ENCODE measurements at regions not wholly inside any gene's neighbourhood (a gene's known extent, or its start where the extent isn't known, plus 50 kb on each side); places are given as distances from the start of the nearest gene placed in this dataset.

DNA sequence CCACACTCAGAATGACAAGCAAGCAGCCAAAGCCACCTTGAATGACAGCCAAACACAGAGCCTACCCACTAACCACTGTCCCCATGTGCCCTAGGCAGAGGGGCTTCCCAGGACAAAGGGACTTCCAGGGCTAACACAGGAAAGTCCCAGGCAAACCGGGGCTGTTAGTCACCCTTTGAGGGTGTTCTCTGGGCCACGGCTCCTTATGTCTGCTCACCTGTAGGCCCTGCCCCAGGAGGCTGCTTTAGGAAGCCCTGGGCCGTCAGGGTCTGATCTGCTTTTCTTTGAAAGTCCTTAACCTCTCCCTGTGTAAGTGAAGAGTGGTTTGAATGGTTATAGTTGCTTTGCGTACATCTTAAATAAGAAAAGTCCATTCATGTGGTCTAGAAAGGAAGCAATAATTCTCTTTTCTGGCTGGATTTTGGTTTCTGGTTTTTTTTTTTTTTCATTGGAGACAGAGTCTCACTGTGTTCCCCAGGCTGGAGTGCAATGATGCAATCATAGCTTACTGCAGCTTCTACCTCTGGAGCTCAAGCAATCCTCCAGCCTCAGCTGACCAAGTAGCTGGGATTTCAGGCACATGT lies 161.4 kb downstream of the EFNB2 start:
- H3K9me3 Mint-ChIP-seq: peaks cover 0 to 3% (median 0%) of the 10 kb centered on the region in 7 donors
- Histone ChIP-seq H3K36me3 (ENCODE audit: control insufficient read depth, insufficient read depth, low read length) (no peaks in the 10 kb centered on the region), H3K4me1 (ENCODE audit: control insufficient read depth, insufficient read depth, low read length, poor library complexity, severe bottlenecking) (no peaks in the 10 kb centered on the region), H3K4me3 (ENCODE audit: low read depth, low read length) (no peak overlapping the region), H3K27me3 (ENCODE audit: control insufficient read depth, insufficient read depth, low read length) (no peaks in the 10 kb centered on the region), H3K9me3 (ENCODE audit: control insufficient read depth in 2 of 2, low read length in 2 of 2) (no peaks in the 10 kb centered on the region), H3K27ac (ENCODE audit: insufficient read depth, low read length, poor library complexity, severe bottlenecking) (no peak overlapping the region)
- no peaks in the 10 kb centered on the region for H3K27me3 Mint-ChIP-seq
- H3K4me3 Mint-ChIP-seq: no peak overlapping the region
- H3K4me1 Mint-ChIP-seq: no peaks in the 10 kb centered on the region
- DNase-seq: no peak
- ATAC-seq (ENCODE audit: low read depth in 2 of 2): no peak
- no peak overlapping the region for H3K27ac Mint-ChIP-seq
- H3K36me3 Mint-ChIP-seq: no peaks in the 10 kb centered on the region

DNA sequence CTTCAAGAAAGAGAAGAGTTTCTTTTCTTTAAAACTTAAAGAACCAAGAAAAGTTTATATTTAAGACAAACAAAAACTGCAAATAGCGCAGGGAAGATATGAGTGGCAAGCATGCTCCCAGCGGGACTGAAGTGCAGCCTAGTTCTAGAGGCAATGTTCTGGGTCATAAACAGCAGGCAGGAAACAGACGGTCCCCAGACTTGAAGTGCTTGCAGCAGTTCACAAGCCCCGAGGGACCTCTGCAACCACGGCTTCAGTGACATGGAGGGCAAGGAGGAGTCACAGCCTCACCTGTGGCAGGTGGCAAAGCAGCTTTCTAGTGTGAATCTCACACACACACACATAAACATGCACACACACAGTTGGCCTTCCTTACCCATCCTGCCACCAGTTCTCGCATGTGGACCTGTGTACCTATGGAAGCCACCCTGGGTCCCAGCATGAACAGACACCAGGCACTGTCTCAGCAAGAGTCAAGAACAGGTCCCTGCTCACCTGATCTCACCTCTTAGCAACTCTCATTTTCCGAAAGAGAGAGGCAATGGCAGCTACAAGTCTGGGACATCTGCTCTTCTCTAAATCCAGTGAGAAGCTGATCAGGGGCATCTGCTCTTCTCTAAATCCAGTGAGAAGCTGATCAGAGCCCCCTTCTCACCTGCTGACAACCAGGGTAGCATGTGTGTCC lies 162.0 kb downstream of the EFNB2 start:
- Histone ChIP-seq H3K27ac (ENCODE audit: insufficient read depth, low read length, poor library complexity, severe bottlenecking) (no peak overlapping the region), H3K4me3 (ENCODE audit: low read depth, low read length) (no peak overlapping the region), H3K36me3 (ENCODE audit: control insufficient read depth, insufficient read depth, low read length) (no peaks in the 10 kb centered on the region), H3K27me3 (ENCODE audit: control insufficient read depth, insufficient read depth, low read length) (no peaks in the 10 kb centered on the region), H3K4me1 (ENCODE audit: control insufficient read depth, insufficient read depth, low read length, poor library complexity, severe bottlenecking) (no peaks in the 10 kb centered on the region), H3K9me3 (ENCODE audit: control insufficient read depth in 2 of 2, low read length in 2 of 2) (no peaks in the 10 kb centered on the region)
- Mint-ChIP-seq H3K4me1 (no peaks in the 10 kb centered on the region), H3K27ac (no peak overlapping the region), H3K36me3 (no peaks in the 10 kb centered on the region), H3K4me3 (no peak overlapping the region), H3K9me3 (peaks cover 0 to 3% (median 0%) of the 10 kb centered on the region in 7 donors), H3K27me3 (no peaks in the 10 kb centered on the region)
- DNase-seq (no peak), ATAC-seq (ENCODE audit: low read depth in 2 of 2) (no peak)

DNA sequence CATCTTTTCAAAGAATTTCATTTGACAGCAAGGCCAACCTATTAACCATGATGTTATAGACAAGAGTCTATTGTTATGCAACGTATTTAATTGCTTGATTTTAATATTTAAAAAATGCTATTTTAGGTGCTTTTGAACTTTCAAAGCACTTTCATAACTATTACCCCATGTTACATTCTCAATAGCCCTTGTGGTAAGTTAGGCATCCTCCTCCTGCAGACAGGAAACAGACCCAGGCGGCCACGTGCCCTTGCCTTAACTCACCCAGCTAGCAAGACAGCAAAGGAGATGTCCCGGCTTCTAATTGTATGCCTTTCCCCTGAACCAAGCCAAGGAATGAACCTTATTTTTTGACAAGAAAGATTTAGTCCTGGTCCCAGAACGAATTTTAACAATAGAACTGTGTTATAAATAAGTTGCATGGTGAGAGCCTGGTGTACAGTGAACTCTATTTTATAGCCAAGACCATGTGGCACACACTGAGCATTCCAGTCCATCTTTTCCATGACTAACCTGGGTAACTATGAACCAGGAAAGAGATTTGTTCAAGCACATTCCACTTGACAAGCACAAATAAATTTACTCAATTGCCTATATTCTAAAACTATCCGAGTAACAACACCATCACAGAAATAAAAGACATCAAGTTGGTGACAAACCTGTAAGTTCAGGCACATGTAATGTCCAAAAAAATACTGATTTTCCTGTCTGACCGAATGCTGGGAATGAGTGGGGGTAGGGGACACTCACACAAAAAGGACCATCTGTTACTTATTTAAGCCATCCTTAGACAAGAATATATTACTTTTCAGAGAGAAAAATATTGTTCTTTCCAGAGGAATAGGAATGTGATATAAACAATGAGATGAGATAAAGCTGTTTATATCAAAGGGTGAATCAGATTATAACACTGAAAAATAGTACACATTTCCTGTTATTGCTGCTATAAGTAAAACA lies 163.0 kb downstream of the EFNB2 start:
- no peak overlapping the region for H3K27ac Mint-ChIP-seq
- no peaks in the 10 kb centered on the region for H3K9me3 ChIP-seq (ENCODE audit: control insufficient read depth in 2 of 2, low read length in 2 of 2)
- H3K4me3 Mint-ChIP-seq: no peak overlapping the region
- H3K36me3 ChIP-seq (ENCODE audit: control insufficient read depth, insufficient read depth, low read length): no peaks in the 10 kb centered on the region
- DNase-seq (peak in 1 of 3 donors; percentile 8), ATAC-seq (ENCODE audit: low read depth in 2 of 2) (no peak)
- no peaks in the 10 kb centered on the region for H3K27me3 ChIP-seq (ENCODE audit: control insufficient read depth, insufficient read depth, low read length)
- H3K4me3 ChIP-seq (ENCODE audit: low read depth, low read length): no peak overlapping the region
- H3K4me1 Mint-ChIP-seq: no peaks in the 10 kb centered on the region
- no peaks in the 10 kb centered on the region for H3K4me1 ChIP-seq (ENCODE audit: control insufficient read depth, insufficient read depth, low read length, poor library complexity, severe bottlenecking)
- no peaks in the 10 kb centered on the region for H3K27me3 Mint-ChIP-seq
- no peaks in the 10 kb centered on the region for H3K36me3 Mint-ChIP-seq
- no peak overlapping the region for H3K27ac ChIP-seq (ENCODE audit: insufficient read depth, low read length, poor library complexity, severe bottlenecking)
- peaks cover 0 to 3% (median 0%) of the 10 kb centered on the region in 7 donors for H3K9me3 Mint-ChIP-seq

GRCh38 chr13:106371024-106371423 lies 164.4 kb downstream of the EFNB2 start:
- H3K27ac Mint-ChIP-seq: no peak overlapping the region
- H3K4me1 Mint-ChIP-seq: no peaks in the 10 kb centered on the region
- H3K4me3 Mint-ChIP-seq: no peak overlapping the region
- ATAC-seq (ENCODE audit: low read depth in 2 of 2) (no peak), DNase-seq (no peak)
- no peaks in the 10 kb centered on the region for H3K27me3 ChIP-seq (ENCODE audit: control insufficient read depth, insufficient read depth, low read length)
- no peaks in the 10 kb centered on the region for H3K36me3 ChIP-seq (ENCODE audit: control insufficient read depth, insufficient read depth, low read length)
- peaks cover 0 to 3% (median 0%) of the 10 kb centered on the region in 7 donors for H3K9me3 Mint-ChIP-seq
- H3K4me1 ChIP-seq (ENCODE audit: control insufficient read depth, insufficient read depth, low read length, poor library complexity, severe bottlenecking): no peaks in the 10 kb centered on the region
- no peaks in the 10 kb centered on the region for H3K36me3 Mint-ChIP-seq
- no peak overlapping the region for H3K4me3 ChIP-seq (ENCODE audit: low read depth, low read length)
- no peaks in the 10 kb centered on the region for H3K27me3 Mint-ChIP-seq
- H3K27ac ChIP-seq (ENCODE audit: insufficient read depth, low read length, poor library complexity, severe bottlenecking): no peak overlapping the region
- no peaks in the 10 kb centered on the region for H3K9me3 ChIP-seq (ENCODE audit: control insufficient read depth in 2 of 2, low read length in 2 of 2)

DNA sequence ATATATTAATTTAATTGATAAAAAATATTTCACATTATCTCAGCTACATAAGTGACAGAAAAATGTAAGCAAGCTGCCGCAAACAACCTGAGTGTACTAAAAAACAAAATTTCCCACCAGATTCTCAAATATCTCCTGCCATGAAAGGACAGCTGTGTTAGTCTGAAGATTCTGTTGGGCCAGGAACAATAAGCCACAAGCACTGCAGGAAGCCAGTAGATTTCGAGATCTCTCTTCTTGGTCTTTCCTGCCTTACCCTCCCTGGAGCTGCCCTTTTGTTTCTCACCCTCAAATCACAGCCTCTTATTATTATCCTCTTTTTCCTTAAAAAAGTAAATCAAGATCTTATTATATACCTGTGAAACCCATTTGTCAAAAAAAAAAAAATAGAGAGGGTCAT lies 165.6 kb downstream of the EFNB2 start:
- Mint-ChIP-seq H3K27ac (no peak overlapping the region), H3K27me3 (no peaks in the 10 kb centered on the region), H3K9me3 (peaks cover 0 to 3% (median 0%) of the 10 kb centered on the region in 7 donors), H3K4me3 (no peak overlapping the region), H3K4me1 (no peaks in the 10 kb centered on the region), H3K36me3 (no peaks in the 10 kb centered on the region)
- H3K4me3 ChIP-seq (ENCODE audit: low read depth, low read length): no peak overlapping the region
- no peaks in the 10 kb centered on the region for H3K36me3 ChIP-seq (ENCODE audit: control insufficient read depth, insufficient read depth, low read length)
- H3K9me3 ChIP-seq (ENCODE audit: control insufficient read depth in 2 of 2, low read length in 2 of 2): no peaks in the 10 kb centered on the region
- H3K27ac ChIP-seq (ENCODE audit: insufficient read depth, low read length, poor library complexity, severe bottlenecking): no peak overlapping the region
- no peaks in the 10 kb centered on the region for H3K4me1 ChIP-seq (ENCODE audit: control insufficient read depth, insufficient read depth, low read length, poor library complexity, severe bottlenecking)
- no peak for DNase-seq
- H3K27me3 ChIP-seq (ENCODE audit: control insufficient read depth, insufficient read depth, low read length): no peaks in the 10 kb centered on the region
- no peak for ATAC-seq (ENCODE audit: low read depth in 2 of 2)

GRCh38 chr13:106369091-106369490 lies 166.4 kb downstream of the EFNB2 start:
- DNase-seq (no peak), ATAC-seq (ENCODE audit: low read depth in 2 of 2) (no peak)
- no peaks in the 10 kb centered on the region for H3K36me3 Mint-ChIP-seq
- no peaks in the 10 kb centered on the region for H3K4me1 ChIP-seq (ENCODE audit: control insufficient read depth, insufficient read depth, low read length, poor library complexity, severe bottlenecking)
- no peaks in the 10 kb centered on the region for H3K27me3 Mint-ChIP-seq
- no peak overlapping the region for H3K4me3 ChIP-seq (ENCODE audit: low read depth, low read length)
- no peak overlapping the region for H3K27ac ChIP-seq (ENCODE audit: insufficient read depth, low read length, poor library complexity, severe bottlenecking)
- no peaks in the 10 kb centered on the region for H3K9me3 ChIP-seq (ENCODE audit: control insufficient read depth in 2 of 2, low read length in 2 of 2)
- H3K36me3 ChIP-seq (ENCODE audit: control insufficient read depth, insufficient read depth, low read length): no peaks in the 10 kb centered on the region
- no peak overlapping the region for H3K4me3 Mint-ChIP-seq
- H3K9me3 Mint-ChIP-seq: peaks cover 0 to 6% (median 0%) of the 10 kb centered on the region in 7 donors
- no peak overlapping the region for H3K27ac Mint-ChIP-seq
- H3K4me1 Mint-ChIP-seq: no peaks in the 10 kb centered on the region
- no peaks in the 10 kb centered on the region for H3K27me3 ChIP-seq (ENCODE audit: control insufficient read depth, insufficient read depth, low read length)

GRCh38 chr13:106367361-106367971 lies 168.0 kb downstream of the EFNB2 start:
- Mint-ChIP-seq H3K36me3 (no peaks in the 10 kb centered on the region), H3K4me1 (no peaks in the 10 kb centered on the region), H3K27ac (no peak overlapping the region), H3K9me3 (peaks cover 0 to 6% (median 3%) of the 10 kb centered on the region in 7 donors), H3K27me3 (no peaks in the 10 kb centered on the region), H3K4me3 (no peak overlapping the region)
- no peak overlapping the region for H3K27ac ChIP-seq (ENCODE audit: insufficient read depth, low read length, poor library complexity, severe bottlenecking)
- DNase-seq (no peak), ATAC-seq (ENCODE audit: low read depth in 2 of 2) (no peak)
- no peak overlapping the region for H3K4me3 ChIP-seq (ENCODE audit: low read depth, low read length)
- no peaks in the 10 kb centered on the region for H3K9me3 ChIP-seq (ENCODE audit: control insufficient read depth in 2 of 2, low read length in 2 of 2)
- H3K27me3 ChIP-seq (ENCODE audit: control insufficient read depth, insufficient read depth, low read length): no peaks in the 10 kb centered on the region
- no peaks in the 10 kb centered on the region for H3K4me1 ChIP-seq (ENCODE audit: control insufficient read depth, insufficient read depth, low read length, poor library complexity, severe bottlenecking)
- H3K36me3 ChIP-seq (ENCODE audit: control insufficient read depth, insufficient read depth, low read length): no peaks in the 10 kb centered on the region

Data from CD4-positive, CD25-positive, alpha-beta regulatory T cell (primary cell).